Vagina (tissue), 2 donors: ENCODE measurements at regions not wholly inside any gene's neighbourhood (a gene's known extent, or its start where the extent isn't known, plus 50 kb on each side); places are given as distances from the start of the nearest gene placed in this dataset.

Experiments used
- POLR2A ChIP-seq, 2 donors: fragments of 450-650 bp; IDR thresholded peaks; one replicate each; pipeline ENCODE4 v1.6.1; 2017; ENCODE audit warnings: antibody characterized with exemption in 2 of 2, mild to moderate bottlenecking in 2 of 2, moderate library complexity in 2 of 2
- POLR2AphosphoS5 ChIP-seq, 2 donors: sonication (generic); formaldehyde crosslinking; IDR thresholded peaks; one replicate each; pipeline ENCODE4 v1.9.0; 2017; ENCODE audit warnings: antibody characterized with exemption in 2 of 2, mild to moderate bottlenecking in 2 of 2, low read depth in 1 of 2; ENCODE audit not compliant: insufficient read depth in 1 of 2
- TF ChIP-seq, protein P1 (sequence below), 3 experiments: fragments of 450-650 bp in 2 of 3; fragments of 200-600 bp in 1 of 3; sonication (generic) in 1 of 3; IDR thresholded peaks; one replicate each; pipeline ENCODE4 v1.5.1; 2017 to 2019; ENCODE audit warnings: antibody characterized with exemption in 3 of 3, mild to moderate bottlenecking in 2 of 3, moderate library complexity in 2 of 3

DNA sequence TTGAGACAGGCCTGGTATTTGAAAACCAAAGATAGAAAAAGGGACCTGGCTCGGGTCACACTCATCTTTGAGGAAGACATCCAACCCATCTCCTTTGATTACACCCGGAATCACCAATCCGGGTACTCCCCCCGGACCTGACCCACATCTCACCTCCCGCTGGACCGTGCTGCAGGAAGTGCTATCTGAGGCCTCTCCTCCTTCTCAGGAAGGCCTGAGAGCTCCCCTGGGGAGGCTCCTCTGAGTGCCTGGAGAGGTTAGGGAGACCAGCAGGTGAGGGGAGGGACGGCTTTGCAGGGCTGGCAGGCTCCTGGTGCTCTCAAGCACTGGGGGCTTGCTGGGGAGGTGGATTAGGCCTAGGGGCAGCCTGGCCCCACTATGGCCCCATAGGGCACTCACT is 170.9 kb downstream of the ACKR3 start:
- TF ChIP-seq, protein P1, sequence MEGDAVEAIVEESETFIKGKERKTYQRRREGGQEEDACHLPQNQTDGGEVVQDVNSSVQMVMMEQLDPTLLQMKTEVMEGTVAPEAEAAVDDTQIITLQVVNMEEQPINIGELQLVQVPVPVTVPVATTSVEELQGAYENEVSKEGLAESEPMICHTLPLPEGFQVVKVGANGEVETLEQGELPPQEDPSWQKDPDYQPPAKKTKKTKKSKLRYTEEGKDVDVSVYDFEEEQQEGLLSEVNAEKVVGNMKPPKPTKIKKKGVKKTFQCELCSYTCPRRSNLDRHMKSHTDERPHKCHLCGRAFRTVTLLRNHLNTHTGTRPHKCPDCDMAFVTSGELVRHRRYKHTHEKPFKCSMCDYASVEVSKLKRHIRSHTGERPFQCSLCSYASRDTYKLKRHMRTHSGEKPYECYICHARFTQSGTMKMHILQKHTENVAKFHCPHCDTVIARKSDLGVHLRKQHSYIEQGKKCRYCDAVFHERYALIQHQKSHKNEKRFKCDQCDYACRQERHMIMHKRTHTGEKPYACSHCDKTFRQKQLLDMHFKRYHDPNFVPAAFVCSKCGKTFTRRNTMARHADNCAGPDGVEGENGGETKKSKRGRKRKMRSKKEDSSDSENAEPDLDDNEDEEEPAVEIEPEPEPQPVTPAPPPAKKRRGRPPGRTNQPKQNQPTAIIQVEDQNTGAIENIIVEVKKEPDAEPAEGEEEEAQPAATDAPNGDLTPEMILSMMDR (IDR thresholded peaks at IDR 0.05), result no peak
- TF ChIP-seq POLR2AphosphoS5 (IDR thresholded peaks at IDR 0.05; ENCODE audit: insufficient read depth in 1 of 2, low read depth in 1 of 2), result no peak
- TF ChIP-seq POLR2A (IDR thresholded peaks at IDR 0.05), result no peak
